HG03175 (cell line): ENCODE measurements at regions not wholly inside any gene's neighbourhood (a gene's known extent, or its start where the extent isn't known, plus 50 kb on each side); places are given as distances from the start of the nearest gene placed in this dataset.

Experiments
- ATAC-seq: cut with Tn5 transposase; IDR thresholded peaks from one replicate; pipeline ENCODE4 v1.9.1; 2021; ENCODE audit warnings: mild to moderate bottlenecking, moderate library complexity; ENCODE audit not compliant: unreplicated experiment

DNA sequence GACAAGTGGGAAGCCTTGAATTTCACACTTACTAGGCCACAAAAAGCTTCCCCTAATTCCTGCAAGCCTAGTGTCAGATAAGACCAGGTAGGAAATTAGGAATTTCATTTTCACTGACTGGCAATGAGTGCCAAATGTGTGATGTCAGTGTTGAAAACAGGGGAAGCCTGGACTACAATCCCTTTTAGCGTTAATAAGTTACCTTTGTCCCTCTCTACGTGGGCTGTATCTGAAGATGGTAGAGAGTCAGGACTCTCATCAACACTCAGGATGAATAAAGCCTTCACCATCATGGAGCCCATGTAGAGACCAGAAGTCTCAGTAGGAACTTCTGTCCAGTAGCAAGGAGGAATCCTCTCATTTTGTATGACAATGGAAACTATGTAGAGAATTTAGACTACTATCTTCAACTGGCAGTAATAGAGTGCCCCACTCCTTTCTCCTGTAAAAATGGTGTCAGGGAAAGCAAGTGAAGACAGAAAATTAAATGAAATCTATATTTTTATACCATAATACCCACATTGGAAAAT is 324.1 kb upstream of the KLHL1 start:
- no peak for ATAC-seq

- no peak for ATAC-seq
These were observed 322.0 kb upstream of the KLHL1 start for GRCh38 chr13:70430256-70430655.

GRCh38 chr13:70424928-70425327 is 316.7 kb upstream of the KLHL1 start:
- no peak for ATAC-seq

DNA sequence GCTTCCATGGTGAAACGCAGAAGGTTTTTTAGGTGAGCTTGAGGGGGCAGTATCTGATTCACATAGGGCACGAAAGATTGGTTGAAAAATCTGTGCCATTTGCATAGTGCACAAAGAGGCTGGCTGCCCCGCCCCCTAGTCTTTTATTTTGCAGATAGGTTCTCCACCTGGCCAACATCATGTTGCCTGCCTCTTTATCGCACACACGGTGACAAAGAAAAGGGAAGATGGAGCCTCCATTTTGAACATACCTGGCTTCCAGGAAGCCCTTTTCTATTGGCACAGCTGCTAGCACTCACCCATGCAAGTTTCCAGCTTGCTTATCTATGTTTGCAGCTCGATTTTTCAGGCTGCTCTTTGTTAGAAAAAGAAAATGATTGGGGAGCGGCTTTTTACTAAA is 316.2 kb upstream of the KLHL1 start:
- no peak for ATAC-seq

GRCh38 chr13:70415136-70415535 is 306.9 kb upstream of the KLHL1 start:
- no peak for ATAC-seq

DNA sequence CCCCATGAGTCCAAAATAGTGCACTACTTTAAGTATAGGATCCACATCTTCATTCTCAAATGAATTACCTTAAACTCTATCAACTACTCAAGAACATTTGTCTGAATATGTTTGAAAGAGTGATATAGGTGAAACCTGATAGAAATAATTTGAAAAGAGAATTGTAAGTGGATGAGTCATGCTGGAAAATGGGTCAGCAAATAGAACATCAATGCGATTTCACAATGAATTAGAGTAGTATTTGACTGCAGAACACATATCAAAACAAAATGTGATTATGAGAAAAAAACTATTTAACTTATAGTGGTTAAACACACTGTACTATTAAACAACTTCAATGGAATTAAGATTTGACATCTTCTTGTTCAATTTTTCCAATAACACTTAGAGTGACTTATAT is 300.6 kb upstream of the KLHL1 start:
- ATAC-seq = no peak

GRCh38 chr13:70407486-70407885 is 299.2 kb upstream of the KLHL1 start:
- no peak for ATAC-seq

- no peak for ATAC-seq
These were observed 297.0 kb upstream of the KLHL1 start for GRCh38 chr13:70405266-70405665.

- ATAC-seq = no peak
These were observed 285.8 kb upstream of the KLHL1 start for GRCh38 chr13:70394031-70394548.

DNA sequence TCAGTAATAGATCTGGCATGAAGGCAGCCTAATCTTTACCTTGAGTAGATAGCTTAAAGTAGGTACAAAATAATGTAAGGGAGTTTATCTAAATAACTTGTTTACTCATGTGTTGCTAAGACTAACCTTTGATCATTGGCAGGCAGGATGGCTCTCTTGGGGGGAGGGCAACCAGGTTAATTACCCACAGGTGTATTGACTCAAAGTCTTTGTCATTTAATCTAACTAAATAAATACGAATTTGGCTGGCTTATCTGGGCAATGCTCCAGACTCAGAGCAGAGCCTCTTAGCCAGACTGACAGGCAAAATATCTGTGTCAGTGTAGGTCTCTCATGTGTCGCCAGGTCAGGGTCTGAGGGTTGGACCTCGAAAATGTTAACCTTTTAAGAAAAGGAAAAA is 283.4 kb upstream of the KLHL1 start:
- ATAC-seq = no peak

- no peak for ATAC-seq
These were observed 282.7 kb upstream of the KLHL1 start for GRCh38 chr13:70390968-70391367.

GRCh38 chr13:70390064-70390463 is 281.8 kb upstream of the KLHL1 start:
- ATAC-seq = no peak

GRCh38 chr13:70388935-70389334 is 280.7 kb upstream of the KLHL1 start:
- ATAC-seq = no peak

GRCh38 chr13:70386919-70387318 is 278.7 kb upstream of the KLHL1 start:
- no peak for ATAC-seq

DNA sequence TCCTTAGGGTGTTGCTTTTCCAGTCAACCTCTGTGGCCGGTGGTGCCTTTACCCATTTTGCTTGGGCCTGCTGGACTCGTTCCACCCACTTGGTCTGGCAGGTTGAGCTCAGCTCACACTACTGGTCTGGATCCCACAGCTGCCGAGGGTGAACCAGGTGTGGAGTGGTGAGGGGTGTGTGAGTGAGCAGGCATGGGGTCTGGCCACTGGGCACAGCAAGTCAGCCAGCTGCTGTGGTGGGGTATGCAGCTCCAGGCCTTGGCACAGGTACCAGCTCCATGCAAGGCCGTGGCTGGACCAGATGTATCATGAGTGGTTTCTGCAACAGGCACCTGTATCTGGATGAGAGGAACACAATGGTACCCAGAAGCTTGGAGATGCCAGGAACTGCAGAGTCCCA is 277.6 kb upstream of the KLHL1 start:
- no peak for ATAC-seq

- no peak for ATAC-seq
These were observed 275.9 kb upstream of the KLHL1 start for GRCh38 chr13:70384156-70384555.

- no peak for ATAC-seq
These were observed 272.6 kb upstream of the KLHL1 start for GRCh38 chr13:70380809-70381208.

DNA sequence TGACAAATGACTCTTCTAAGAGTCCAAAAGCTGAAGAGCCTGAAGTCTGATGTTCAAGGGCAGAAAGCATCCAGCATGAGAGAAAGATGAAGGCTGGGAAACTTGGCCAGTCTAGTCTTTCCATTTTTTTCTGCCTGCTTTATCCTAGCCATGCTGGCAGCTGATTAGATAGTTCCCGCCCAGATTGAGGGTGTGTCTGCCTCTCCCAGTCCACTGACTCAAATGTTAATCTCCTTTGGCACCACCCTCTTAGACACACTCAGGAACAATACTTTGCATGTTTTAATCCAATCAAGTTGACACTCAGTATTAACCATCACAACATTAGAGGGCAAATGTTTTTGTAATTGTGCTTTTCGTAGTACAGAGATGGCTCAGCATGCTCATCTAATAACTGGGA is 267.5 kb upstream of the KLHL1 start:
- no peak for ATAC-seq

GRCh38 chr13:70370924-70371323 is 262.7 kb upstream of the KLHL1 start:
- no peak for ATAC-seq

GRCh38 chr13:70366720-70367119 is 258.5 kb upstream of the KLHL1 start:
- no peak for ATAC-seq

GRCh38 chr13:70363991-70364390 is 255.7 kb upstream of the KLHL1 start:
- ATAC-seq = no peak

GRCh38 chr13:70362820-70363570 is 254.7 kb upstream of the KLHL1 start:
- ATAC-seq = no peak

DNA sequence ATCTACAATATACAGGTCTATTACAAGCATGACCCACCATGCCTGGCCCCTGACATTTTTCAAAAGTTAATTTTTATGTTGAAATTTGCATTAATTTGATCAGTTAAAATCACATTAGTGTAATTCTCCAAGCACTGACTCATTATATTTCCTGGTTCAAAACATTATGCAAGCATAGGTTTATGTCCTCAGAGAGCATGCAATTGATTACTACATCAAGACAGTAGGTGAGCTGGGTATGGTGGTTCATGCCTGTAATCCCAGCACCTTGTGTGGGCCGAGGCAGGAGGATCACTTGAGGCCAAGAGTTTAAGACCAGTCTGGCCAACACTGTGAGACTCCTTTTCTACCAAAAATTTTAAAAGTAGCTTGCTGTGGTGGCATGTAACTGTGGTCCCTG is 248.8 kb upstream of the KLHL1 start:
- no peak for ATAC-seq
